ENCODE measurements at regions not wholly inside any gene's neighbourhood (a gene's known extent, or its start where the extent isn't known, plus 50 kb on each side); places are given as distances from the start of the nearest gene placed in this dataset.

DNA sequence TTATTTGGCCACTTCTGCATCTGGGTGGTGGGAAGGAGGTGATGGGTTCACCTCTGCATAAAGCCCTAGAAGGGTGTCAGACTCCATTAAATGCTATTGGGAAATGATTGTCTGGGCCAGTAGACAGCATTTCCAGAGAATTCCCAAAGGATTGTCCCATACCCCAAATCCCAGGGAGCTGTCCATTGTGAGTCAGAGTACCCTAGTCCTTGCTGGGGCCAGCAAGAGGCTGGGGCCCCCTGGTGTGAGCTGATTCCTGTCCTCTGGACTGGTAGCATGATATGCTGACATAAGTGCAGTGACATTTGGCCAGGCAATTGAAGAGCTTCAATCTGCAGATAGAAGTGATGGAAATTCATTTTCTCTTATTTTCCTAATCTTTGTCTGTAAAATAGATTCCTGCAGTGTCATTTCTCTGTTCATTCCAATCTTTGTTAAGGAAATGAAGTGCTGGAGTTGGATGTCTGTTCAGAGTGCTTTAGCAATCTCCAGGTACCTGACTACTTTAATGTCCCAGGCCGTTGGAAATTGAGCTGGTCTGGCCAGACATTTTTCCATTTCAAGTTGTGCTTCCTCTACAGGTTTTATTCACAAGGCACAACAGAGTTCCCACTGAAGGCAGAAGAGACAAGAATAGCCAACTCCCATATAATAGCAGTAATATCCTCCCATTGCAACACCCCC is 91.2 kb downstream of the RPLP1 start:
- ATAC-seq (ENCODE audit: low FRiP score) (no peak), DNase-seq (ENCODE audit: low spot score) (no peak)
- no peak for TF ChIP-seq CTCF (IDR thresholded peaks at IDR 0.05)

DNA sequence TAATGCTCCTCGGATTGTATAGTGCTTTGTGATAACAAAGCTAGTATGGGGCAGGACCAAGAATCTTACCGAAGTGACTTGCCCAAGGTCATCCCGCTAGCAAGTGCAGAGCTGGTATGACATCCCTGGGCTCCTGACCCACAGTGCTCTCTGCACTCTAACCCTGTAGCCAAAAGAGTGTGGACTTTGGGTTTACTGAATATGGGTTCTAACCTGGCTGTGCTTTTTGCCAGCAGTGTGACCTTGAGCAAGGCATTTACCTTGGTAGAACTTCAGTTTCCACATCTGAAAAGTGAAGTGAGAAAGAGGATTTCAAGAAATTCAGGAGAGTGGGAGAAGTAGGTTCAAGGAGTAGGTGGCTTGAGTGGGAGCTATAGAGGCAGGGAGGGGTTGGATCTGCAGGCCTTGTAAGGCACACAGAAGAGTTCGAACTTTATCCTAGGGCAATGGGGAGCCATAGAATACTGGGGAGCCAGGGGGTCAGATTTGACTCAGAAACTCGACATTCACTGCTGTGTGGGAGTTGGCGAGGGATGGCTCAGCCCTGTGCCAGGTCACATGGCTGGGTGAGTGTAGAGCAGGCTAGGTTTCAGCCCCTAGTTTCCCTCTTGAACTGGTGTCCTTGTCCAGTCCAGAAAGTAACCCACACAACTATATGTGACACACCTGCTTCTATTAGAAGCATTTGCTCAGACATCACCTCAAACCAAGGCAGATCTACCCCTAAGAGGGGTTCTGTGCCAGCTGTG is 91.9 kb downstream of the RPLP1 start:
- ATAC-seq (ENCODE audit: low FRiP score) (no peak), DNase-seq (ENCODE audit: low spot score) (no peak)
- TF ChIP-seq CTCF (IDR thresholded peaks at IDR 0.05), result no peak

DNA sequence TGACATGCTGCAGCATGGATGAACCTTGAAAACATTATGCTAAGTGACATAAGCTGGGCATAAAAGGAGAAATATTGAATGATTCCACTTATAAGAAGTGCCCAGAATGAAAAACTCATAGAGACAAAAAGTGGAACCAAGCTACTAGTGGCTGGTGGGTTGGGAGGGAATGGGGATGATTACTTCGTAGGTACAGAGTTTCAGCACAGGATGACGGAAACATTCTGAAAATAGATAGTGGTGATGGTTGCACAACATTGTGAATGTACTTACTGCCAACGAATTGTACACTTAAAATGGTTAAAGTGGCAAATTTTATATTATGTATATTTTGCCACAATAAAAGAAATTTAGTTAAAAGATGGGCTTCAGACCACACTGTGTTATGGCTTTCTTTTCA is 93.6 kb downstream of the RPLP1 start:
- no peak for TF ChIP-seq CTCF (IDR thresholded peaks at IDR 0.05)
- DNase-seq (ENCODE audit: low spot score), result no peak
- ATAC-seq (ENCODE audit: low FRiP score), result no peak

- no peak for TF ChIP-seq CTCF (IDR thresholded peaks at IDR 0.05)
- DNase-seq (ENCODE audit: low spot score) (no peak), ATAC-seq (ENCODE audit: low FRiP score) (no peak)
These were observed 96.0 kb downstream of the RPLP1 start for GRCh38 chr15:69548395-69549180.

DNA sequence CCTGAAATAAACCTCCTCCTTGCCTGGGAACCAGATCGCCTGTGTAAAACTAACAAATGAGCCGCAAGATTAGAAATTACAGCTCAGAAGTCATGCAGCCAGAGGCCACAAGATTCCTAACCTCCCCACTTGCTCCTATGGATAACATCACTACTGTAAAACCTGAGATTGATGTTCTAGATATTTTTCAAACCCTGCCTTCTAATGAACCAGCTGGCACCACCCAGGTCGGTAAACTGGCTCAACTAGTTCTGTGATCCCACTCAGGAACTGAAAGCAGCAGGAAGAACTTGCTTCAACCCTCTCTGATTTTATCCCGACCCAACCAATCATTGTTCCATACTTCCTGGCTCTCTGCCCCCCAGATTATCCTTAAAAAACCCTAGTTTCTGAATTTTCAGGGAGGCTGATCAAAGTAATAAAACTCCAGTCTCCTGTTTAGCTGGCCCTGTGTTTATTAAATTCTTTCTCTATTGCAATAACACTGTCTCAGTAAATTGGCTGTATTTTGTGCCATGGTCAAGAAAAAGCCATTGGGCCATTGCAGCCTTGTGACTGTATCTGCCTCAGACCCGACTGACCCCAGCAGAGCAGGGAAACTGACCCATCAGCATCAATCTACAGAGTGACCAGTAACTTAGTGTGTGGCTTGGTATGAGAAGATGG is 98.9 kb downstream of the RPLP1 start:
- no peak for DNase-seq (ENCODE audit: low spot score)
- no peak for TF ChIP-seq CTCF (IDR thresholded peaks at IDR 0.05)
- no peak for ATAC-seq (ENCODE audit: low FRiP score)

GRCh38 chr15:69552057-69552815 is 99.6 kb downstream of the RPLP1 start:
- no peak for TF ChIP-seq CTCF (IDR thresholded peaks at IDR 0.05)
- DNase-seq (ENCODE audit: low spot score) (no peak), ATAC-seq (ENCODE audit: low FRiP score) (no peak)
